ENCODE measurements at regions not wholly inside any gene's neighbourhood (a gene's known extent, or its start where the extent isn't known, plus 50 kb on each side); places are given as distances from the start of the nearest gene placed in this dataset.

- Histone ChIP-seq H3K9me3 (no peaks in the 10 kb centered on the region), H3K4me1 (no peaks in the 10 kb centered on the region), H3K27ac (no peak overlapping the region), H3K4me3 (no peak overlapping the region), H3K27me3 (no peaks in the 10 kb centered on the region), H3K36me3 (no peaks in the 10 kb centered on the region)
- TF ChIP-seq POLR2AphosphoS5 (IDR thresholded peaks at IDR 0.05; ENCODE audit: insufficient read depth in 1 of 2, low read depth in 1 of 2) = no peak
- TF ChIP-seq POLR2A (IDR thresholded peaks at IDR 0.05) = no peak
- TF ChIP-seq, protein P1, sequence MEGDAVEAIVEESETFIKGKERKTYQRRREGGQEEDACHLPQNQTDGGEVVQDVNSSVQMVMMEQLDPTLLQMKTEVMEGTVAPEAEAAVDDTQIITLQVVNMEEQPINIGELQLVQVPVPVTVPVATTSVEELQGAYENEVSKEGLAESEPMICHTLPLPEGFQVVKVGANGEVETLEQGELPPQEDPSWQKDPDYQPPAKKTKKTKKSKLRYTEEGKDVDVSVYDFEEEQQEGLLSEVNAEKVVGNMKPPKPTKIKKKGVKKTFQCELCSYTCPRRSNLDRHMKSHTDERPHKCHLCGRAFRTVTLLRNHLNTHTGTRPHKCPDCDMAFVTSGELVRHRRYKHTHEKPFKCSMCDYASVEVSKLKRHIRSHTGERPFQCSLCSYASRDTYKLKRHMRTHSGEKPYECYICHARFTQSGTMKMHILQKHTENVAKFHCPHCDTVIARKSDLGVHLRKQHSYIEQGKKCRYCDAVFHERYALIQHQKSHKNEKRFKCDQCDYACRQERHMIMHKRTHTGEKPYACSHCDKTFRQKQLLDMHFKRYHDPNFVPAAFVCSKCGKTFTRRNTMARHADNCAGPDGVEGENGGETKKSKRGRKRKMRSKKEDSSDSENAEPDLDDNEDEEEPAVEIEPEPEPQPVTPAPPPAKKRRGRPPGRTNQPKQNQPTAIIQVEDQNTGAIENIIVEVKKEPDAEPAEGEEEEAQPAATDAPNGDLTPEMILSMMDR (IDR thresholded peaks at IDR 0.05) = no peak
- intact Hi-C loops (cut with DNase I) = no loop called here
- DNase-seq (ENCODE audit: extremely low spot score in 2 of 2) = no peak
Measured at GRCh38 chr13:109836629-109837607, 50.5 kb upstream of the IRS2 start.

All from vagina (tissue), 2 donors.